HG03095 (cell line): ENCODE measurements at regions not wholly inside any gene's neighbourhood (a gene's known extent, or its start where the extent isn't known, plus 50 kb on each side); places are given as distances from the start of the nearest gene placed in this dataset.

ENCODE experiments used
- ATAC-seq: cut with Tn5 transposase; IDR thresholded peaks from one replicate; pipeline ENCODE4 v1.9.1; 2021; ENCODE audit warnings: moderate library complexity; ENCODE audit not compliant: unreplicated experiment

DNA sequence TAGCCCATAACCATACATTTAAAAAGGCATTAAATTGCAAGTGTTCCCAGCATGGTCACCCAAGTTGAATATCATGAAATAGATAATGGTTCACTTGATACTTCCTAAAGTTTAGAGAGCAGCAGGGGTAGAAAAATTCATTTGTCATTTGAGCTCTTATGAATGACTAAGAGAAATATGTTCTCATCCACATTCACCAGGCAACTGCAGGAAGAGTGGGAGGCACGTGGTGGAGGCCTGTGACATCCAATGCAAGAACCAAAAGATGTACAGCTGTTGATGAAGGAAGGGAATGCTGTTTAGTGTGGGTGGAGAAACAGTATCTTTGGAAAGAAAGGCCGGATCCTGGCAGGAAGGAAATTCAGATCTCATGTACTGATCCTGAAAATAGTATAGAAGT lies 473.1 kb downstream of the ADGRL2 start:
- no peak for ATAC-seq

DNA sequence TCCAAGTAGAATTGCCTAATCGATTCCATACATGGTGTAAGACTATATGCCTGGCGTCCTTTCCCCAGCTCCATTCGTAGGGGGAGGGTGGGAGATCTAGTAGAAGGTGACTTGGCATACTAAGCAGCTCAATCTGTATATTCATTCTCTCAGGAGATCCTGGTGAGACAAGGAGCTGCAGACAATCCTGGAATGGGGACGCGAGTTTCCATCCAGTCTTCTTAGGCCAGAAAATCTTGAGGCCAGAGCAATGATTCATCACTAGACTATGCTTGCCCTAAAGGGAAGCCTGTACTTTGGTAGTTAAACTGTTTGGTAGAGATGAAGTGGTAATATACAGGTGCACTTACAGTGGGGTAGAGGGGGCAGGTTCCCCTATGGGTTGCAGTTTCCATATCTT lies 468.7 kb downstream of the ADGRL2 start:
- no peak for ATAC-seq

DNA sequence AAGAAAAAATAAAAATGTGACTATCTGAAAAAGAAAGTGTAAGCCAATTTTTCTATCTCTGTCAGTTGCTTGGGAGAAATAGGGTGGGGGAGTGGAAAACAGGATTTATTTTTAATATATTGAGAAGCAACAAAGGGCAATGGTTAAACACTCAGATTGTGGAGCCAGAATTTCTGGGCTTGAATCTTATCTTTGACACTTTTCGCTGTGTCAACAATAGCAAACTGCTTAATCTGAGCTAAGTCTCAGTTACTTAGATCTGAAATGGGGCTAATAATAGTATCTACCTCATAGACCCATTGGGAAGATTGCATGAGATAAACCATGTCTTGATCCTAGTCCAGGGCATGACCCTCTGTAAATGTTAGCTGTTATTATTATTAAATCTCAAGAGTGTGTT lies 468.1 kb downstream of the ADGRL2 start:
- no peak for ATAC-seq

DNA sequence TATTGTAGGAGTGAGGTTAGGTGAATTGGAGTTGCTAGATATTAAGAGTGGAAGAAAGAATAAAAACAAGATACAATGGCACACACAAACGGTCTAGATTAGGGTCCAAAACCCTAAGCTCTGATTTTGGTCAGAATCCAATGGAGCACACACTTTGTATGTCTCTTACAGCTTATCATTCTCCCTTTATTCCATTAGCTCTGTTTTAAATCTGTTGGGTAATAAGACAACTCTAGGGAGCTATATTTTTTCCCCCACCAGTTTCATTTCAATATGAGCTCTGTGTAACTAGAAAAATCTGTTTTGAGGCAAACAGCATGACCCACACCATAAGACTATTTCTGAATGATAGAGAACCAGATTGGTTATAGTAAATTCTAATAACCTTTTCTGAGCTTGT lies 465.6 kb downstream of the ADGRL2 start:
- no peak for ATAC-seq

DNA sequence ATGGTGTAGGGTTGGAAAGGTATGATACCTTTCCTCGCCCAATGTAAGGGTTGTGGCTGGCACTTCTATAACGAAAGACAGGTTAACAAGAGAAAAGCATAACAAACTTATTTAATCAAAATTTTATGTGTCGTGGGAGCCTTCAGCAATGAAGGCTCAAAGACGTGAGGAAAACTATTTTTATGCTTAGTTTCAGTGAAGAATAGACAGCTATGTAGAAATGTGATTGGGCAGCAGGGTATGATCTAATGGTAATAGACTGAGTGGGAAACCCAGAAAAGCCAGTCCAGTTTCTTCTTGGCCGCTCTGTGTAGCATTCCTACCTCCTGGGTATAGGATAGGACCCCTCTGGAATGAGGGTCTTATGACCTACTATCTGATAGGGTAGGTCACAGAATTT lies 464.7 kb downstream of the ADGRL2 start:
- no peak for ATAC-seq

DNA sequence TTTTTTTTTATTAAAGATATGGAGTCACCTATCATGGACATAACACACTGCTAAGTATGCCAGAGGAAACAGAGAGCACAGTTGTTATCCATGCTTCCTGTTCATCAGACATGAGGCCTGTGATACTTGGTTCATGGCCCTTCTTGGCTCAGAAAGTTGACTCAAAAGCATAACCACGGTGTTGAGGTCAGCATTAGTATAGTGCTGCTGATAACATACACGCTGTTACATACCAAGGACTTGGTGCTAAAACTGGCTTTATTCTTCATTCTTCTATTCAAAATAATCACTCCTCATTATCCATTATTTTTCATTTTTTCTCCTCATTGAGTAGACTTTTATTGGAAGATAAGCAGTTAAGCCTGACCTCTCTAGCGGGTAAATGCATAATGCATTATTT lies 464.1 kb downstream of the ADGRL2 start:
- ATAC-seq = no peak

DNA sequence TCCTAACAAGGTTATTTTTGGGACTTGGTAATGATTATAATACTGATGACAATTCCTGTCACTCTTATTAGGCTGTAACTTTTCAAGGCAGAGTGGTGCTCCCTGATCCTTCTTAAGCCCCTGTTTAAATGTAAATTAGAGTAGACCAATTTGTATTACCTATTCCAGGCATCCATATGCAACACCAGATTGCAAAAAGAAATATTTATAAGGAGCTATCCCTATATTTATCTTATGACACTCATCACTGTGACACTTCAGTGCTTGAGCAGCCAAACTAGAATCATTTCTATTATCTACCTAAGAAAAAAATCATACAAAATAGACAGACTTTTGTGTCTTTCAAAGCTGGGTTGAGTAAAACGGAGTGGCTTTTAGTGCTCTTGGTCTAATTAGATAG lies 462.7 kb downstream of the ADGRL2 start:
- no peak for ATAC-seq

DNA sequence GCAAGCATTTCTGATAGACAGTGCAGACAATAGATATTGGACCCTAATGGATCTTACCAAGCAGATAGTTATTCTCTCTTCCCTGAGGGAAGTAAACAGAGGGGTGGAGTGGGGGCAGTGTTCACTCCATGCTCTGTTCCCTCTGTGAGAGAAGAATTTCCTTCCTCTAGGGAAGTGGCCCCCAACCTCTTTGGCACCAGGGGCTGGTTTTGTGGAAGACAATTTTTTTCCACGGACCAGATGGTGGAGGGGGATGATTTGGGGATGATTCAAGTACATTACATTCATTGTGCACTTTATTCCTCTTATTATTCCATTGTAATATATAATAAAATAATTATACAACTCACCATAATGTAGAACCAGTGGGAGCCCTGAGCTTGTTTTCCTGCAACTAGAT lies 459.9 kb downstream of the ADGRL2 start:
- no peak for ATAC-seq

DNA sequence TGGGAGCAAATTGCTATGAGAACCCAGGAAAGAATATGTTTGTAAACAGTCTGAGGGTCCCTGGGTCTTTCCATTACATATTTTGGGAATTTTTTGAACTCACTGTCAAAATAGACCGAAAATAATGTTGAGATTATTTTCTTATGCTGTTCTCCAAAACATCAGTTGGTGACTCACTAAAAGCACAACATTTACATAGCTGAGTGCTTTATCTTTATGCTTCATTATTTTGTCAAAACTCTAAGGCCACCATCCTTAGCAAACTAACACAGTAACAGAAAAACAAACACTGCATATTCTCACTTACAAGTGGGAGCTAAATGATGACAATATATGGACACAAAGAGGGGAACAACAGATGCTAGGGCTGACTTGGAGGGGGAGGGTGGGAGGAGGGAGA lies 459.3 kb downstream of the ADGRL2 start:
- no peak for ATAC-seq

DNA sequence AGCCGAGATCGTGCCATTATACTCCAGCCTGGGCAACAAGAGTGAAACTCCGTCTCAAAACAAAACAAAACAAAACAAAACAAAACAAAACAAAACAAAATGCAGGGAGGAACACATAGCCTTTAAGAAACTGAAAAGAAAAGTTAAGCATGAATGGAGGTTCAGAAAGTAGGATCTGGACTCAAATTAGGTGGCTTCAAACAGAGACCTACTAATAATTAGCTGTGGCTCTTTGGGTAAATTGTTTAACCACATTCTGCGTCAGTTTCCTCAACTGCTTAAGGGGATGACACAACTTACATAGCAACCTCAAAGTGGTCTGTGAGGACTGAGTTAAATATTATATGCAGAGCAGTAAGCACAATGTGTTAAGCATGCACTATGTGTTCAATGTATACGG lies 458.2 kb downstream of the ADGRL2 start:
- no peak for ATAC-seq

DNA sequence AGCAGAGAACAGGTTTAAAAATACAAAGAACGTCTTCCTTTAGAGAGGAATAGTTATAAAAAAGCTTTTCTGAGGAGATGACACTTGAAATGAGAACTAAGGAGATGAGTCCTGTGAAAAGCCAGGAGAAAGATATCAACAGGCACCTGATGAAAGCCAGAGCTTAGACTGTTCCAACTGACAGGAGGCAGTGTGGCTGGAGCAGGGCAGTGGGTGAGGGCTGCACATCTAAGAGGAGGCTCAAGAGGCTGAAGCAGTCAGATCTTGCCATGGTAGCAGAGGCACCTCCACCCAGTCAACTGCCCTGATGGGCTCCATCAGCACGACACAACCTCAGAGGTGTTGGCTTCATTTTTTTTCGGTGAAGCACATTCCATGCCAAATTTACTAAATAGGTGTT lies 445.3 kb downstream of the ADGRL2 start:
- no peak for ATAC-seq

DNA sequence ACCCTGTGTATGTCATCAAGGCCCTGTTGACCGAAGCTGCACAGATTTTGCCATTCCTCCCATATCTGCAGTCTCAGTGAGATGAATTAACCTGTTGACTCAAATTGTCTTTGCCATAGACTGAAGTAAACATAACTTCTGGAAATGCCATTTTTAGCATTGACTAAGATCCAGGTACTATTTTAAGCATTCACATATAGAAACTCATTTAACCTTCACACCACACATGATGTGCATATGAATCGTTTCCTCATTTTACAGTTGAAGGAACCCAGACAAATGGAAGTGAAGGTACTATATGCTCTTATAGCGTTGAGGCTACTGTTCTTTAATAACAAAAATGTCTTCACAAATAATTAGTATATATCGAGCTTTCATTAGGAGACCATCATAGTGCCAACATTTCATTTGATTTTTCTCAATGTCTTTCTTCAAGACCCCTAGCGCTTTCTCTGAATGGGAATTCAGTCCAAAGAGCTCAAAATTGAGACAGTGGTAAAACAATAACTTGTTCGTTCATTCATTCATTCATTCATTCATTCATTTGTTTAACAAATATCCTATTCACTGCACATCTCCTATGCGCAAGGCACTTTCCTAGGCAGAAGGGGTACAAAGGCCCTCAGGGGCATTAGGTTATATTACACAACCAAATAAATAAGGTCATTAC lies 444.7 kb downstream of the ADGRL2 start:
- ATAC-seq = no peak

DNA sequence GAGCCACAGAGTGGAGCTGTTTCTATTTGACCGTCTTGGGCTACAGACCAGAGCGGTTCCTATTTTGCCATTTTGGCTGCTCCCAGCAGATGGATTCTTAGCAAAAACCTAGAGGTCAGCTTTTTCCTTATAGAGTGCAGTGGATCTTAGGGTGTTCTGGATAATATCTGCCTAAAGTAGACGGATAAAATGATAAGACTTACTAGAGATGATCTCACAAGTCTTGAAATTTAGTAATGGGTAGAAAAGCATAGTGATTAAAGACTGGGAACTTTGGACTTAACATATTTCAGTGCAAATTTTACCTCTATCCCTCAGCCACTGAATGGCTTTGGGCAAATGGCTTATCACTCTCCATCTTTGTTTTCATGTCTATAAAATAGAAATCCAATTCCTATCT lies 439.8 kb downstream of the ADGRL2 start:
- no peak for ATAC-seq

DNA sequence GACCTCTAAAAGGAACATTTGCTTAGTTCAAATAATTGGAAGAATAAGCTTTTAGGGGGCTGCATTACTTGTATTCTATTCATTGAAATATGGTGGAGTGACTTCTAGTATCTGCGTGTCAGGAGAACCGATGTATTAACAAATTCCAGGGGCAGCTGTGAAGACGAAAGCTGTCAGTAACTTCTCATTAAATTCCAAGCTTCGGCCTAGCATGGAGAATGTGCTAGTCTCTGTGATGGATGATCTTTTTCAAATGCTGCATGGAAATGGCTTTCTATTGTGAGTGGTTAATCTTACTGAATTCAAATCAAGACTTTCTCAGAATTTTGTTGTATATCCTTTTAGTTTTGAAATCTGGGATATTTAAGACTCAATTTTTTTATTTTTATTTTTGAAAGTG lies 429.9 kb downstream of the ADGRL2 start:
- ATAC-seq = no peak

DNA sequence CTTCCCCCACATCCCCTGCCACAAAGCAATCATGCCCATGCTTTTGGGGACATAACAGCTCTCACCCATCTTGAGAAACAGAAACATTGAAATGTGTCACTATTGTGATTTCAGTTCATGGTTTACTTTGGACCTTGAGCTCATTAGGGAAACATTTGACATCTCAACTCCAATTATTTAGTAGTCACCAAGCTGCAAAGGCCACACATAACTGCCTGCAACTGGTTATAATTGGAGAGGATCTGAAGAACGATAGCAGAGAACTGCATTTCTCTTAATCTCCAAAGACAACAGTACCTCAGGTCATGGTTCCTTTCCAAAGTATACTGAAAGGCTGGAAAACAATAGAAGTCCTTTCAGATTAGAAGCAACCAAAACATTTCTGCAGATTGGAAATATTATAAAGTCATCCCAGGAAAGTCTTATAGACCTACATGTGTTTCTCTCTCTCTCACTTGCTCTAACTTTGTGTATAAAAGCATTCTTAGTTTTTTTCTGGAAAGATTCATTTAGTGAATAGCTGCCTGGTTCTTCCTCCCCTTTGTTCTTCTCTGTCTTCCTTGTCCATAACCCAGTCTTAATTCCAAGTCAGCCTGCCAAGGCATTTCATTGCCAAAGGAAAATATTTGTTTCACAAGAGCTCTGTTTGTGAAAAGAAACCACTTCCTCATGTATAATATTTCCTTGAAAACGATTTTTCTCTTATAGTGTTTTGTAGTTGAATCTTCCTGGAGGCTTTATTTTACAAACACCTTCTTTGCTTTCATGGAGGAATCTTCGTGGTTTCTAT lies 426.8 kb downstream of the ADGRL2 start:
- no peak for ATAC-seq

DNA sequence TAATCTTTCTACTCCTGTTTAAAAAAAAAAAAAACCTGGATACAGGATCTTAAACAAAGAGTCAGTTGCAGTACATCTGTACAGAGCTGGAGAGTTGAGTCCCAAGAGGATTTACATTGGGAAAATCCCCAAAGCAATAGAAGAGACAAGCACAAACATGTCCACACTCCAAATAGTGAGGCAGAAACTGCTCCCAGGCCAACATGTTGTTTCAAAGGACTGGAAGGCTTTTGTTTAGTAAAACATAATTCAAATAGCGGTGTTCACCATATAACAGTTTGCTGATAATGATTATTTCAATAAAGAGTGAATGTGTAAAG lies 425.4 kb downstream of the ADGRL2 start:
- ATAC-seq = no peak

DNA sequence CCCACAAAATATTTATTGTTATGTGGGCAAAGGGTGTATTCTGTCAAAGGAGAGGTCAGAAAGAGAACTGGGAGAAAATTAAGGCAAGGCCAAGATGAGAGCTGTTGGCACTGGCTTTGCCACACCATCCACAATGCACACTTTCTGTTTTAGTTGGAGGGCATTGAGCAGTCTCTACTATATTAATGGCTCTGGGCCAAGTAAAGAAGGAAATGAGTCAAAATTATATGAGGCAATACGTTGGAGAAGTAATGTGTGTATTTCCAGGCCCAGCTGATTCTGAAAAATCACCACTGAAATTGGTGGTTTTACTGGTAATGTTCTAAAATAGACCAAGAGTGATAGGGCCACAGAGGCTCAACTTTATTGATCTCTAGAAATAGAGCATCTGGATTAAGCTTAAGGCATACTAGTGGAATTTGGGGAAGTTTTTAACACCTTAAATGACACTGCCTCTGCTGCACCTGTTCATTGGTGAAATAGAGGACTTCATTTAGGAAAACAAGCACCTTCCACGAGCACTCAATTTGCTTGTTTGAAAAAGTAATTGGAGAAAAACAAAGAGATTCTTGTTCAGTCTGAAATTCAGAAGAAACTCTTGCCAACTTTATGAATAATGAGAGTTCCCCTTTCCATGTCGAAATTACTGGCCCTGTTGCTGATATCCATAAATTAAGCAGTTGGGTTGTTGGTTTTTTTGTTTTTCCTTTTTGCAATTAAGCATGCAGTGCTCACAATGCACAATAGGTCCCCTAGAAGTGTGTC lies 424.9 kb downstream of the ADGRL2 start:
- no peak for ATAC-seq

DNA sequence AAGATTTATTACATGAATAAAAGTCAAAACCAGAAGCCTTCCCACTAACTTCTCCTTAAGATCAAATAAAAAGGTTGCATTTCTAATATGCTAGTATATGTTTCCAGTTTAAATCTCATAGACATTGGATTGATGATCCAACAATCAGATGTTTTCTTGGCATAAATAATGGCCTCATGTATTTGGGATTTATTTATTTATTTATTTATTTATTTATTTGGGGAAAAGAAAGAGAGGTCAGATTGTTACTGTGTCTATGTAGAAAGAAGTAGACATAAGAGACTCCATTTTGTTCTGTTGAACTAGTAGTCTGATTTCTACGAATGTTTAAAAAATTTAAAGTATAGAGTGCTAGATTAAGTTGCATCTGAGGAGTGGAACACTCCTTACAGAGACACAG lies 422.4 kb downstream of the ADGRL2 start:
- no peak for ATAC-seq

DNA sequence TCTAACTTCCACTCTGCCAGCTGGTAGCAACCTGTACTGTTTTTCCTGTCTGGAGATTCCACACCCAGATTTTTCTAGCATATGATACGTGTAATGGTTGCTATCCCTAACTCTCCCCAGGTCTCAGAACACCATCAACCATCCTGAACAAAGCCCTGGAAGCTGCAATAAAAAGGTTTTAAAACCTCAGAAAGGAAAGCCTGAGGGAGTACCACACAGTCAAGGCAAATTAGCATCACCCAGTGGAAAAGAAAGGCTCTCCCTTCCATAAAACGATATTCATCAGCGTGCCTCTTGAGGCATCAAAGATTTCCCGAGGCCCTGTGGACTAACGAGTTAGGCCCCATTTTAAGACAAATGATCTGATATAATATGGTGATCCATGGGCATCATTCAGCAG lies 421.0 kb downstream of the ADGRL2 start:
- no peak for ATAC-seq

DNA sequence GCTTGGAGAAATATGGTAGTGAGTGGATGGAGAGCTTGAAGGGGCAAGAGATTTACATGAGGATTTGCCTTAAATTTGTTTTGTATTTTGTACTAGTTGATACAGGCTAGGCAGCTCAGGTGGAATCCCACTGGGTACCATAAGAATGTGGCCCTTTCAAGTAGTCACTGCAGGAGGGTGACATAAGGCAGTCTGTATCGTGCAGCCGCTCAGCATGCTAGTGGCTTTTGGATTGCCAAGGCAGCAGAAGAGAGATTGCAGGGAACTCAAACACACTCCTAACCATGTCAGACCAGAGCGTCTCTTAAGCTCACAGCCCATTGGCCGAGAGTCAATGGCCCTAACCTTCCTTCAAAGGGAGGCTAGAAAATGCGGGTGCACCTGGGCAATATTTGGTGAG lies 420.0 kb downstream of the ADGRL2 start:
- ATAC-seq = no peak

DNA sequence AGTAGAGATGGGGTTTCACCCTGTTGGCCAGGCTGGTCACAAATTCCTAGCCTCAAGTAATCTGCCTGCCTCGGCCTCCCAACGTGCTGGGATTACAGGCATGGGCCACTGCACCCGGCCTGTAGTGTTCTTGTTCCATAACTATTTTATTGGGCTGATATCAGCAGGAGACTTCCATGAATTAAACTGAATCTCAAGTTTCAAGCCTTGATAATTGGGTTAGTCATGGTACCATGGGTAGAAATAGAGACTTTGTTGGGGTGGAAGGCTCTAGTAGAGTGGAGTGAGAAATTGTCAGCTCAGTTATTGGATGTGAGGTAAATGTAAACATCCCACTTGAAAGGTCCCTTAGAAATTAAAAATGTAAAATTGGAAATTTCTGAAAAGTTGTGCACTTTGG lies 419.1 kb downstream of the ADGRL2 start:
- no peak for ATAC-seq

DNA sequence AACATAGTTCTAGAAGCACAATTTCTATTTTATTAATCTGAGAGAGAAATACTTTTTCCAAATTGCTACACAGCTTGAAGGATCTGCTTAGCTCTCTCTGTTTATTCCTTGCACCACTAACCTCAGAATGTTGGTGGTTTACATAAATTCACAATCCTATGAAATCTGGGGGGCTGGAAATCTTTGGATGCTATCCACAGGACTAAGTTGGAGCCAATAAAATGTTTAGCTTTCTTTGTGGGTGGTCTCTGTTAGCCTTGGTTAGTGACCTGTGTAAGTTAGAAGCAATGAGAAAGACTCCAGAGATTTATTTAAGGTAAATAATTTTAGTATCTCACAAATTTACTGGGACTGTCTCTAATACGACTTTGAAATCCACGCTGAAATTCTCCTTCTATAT lies 418.1 kb downstream of the ADGRL2 start:
- ATAC-seq = no peak
